HL-60 (cell line): ENCODE measurements at regions not wholly inside any gene's neighbourhood (a gene's known extent, or its start where the extent isn't known, plus 50 kb on each side); places are given as distances from the start of the nearest gene placed in this dataset.

ENCODE experiments used
- CTCF ChIP-seq: IDR thresholded peaks from one replicate; pipeline ENCODE4 v1.5.1; 2011; ENCODE audit warnings: low read length, control low read depth, inconsistent platforms; ENCODE audit not compliant: insufficient read depth
- GABPA ChIP-seq: IDR thresholded peaks from 2 replicates; pipeline ENCODE4 v1.6.1; 2012; ENCODE audit warnings: low read depth
- POLR2AphosphoS5 ChIP-seq: IDR thresholded peaks from 2 replicates; pipeline ENCODE4 v1.6.1; 2012; ENCODE audit warnings: low read depth
- TF ChIP-seq, protein P1 (sequence below): IDR thresholded peaks from 2 replicates; pipeline ENCODE4 v1.6.1; 2012; ENCODE audit warnings: low read depth; ENCODE audit not compliant: insufficient replicate concordance

- no peak for TF ChIP-seq CTCF
- TF ChIP-seq POLR2AphosphoS5 = no peak
- TF ChIP-seq, protein P1, sequence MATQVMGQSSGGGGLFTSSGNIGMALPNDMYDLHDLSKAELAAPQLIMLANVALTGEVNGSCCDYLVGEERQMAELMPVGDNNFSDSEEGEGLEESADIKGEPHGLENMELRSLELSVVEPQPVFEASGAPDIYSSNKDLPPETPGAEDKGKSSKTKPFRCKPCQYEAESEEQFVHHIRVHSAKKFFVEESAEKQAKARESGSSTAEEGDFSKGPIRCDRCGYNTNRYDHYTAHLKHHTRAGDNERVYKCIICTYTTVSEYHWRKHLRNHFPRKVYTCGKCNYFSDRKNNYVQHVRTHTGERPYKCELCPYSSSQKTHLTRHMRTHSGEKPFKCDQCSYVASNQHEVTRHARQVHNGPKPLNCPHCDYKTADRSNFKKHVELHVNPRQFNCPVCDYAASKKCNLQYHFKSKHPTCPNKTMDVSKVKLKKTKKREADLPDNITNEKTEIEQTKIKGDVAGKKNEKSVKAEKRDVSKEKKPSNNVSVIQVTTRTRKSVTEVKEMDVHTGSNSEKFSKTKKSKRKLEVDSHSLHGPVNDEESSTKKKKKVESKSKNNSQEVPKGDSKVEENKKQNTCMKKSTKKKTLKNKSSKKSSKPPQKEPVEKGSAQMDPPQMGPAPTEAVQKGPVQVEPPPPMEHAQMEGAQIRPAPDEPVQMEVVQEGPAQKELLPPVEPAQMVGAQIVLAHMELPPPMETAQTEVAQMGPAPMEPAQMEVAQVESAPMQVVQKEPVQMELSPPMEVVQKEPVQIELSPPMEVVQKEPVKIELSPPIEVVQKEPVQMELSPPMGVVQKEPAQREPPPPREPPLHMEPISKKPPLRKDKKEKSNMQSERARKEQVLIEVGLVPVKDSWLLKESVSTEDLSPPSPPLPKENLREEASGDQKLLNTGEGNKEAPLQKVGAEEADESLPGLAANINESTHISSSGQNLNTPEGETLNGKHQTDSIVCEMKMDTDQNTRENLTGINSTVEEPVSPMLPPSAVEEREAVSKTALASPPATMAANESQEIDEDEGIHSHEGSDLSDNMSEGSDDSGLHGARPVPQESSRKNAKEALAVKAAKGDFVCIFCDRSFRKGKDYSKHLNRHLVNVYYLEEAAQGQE = no peak
- no peak for TF ChIP-seq GABPA
These were observed 54.6 kb upstream of the HHIP start for GRCh38 chr4:144591401-144591800.
